ENCODE measurements at regions not wholly inside any gene's neighbourhood (a gene's known extent, or its start where the extent isn't known, plus 50 kb on each side); places are given as distances from the start of the nearest gene placed in this dataset.

- no peak overlapping the region for H2AFZ ChIP-seq (ENCODE audit: low read depth, low read length)
- H3K9me2 ChIP-seq (ENCODE audit: insufficient read depth, low read length) = no peaks in the 10 kb centered on the region
- no peaks in the 10 kb centered on the region for H3F3A ChIP-seq (ENCODE audit: insufficient read depth, low read length, poor library complexity, severe bottlenecking)
- no peak overlapping the region for H3K27ac ChIP-seq (ENCODE audit: low read length)
- no peaks in the 10 kb centered on the region for H3K36me3 ChIP-seq (ENCODE audit: insufficient read depth, low read length)
- TF ChIP-seq CTCF (IDR thresholded peaks at IDR 0.05; ENCODE audit: poor library complexity, severe bottlenecking) (no peak), TAF1 (IDR thresholded peaks at IDR 0.05; ENCODE audit: low read depth) (no peak), REST (IDR thresholded peaks at IDR 0.05; ENCODE audit: borderline replicate concordance) (no peak), EZH2 (IDR thresholded peaks at IDR 0.05; ENCODE audit: borderline replicate concordance, insufficient read depth, low read length, poor library complexity, severe bottlenecking) (no peak), POLR2AphosphoS5 (IDR thresholded peaks at IDR 0.05) (no peak), EP300 (conservative IDR thresholded peaks at IDR 0.05; ENCODE audit: poor library complexity, severe bottlenecking) (no peak), RAD21 (conservative IDR thresholded peaks at IDR 0.05) (no peak), SMC3 (conservative IDR thresholded peaks at IDR 0.05; ENCODE audit: poor library complexity) (no peak), MXI1 (conservative IDR thresholded peaks at IDR 0.05; ENCODE audit: poor library complexity, severe bottlenecking) (no peak)
- no peak overlapping the region for H3K4me2 ChIP-seq (ENCODE audit: low read length)
- H4K20me1 ChIP-seq (ENCODE audit: insufficient read depth) = no peaks in the 10 kb centered on the region
- H3K79me2 ChIP-seq (replicated peaks; ENCODE audit: insufficient read depth, low read length) = no peaks in the 10 kb centered on the region
- H3K4me3 ChIP-seq (ENCODE audit: low read length) = no peak overlapping the region
- H3K27me3 ChIP-seq (ENCODE audit: insufficient read depth, low read depth, low read length) = no peaks in the 10 kb centered on the region
- no peaks in the 10 kb centered on the region for H3K9me3 ChIP-seq (ENCODE audit: low read length)
- no peak overlapping the region for H3K9ac ChIP-seq (ENCODE audit: low read length)
These were observed 592.5 kb upstream of the GOLIM4 start for GRCh38 chr3:168688267-168688666.

- H3K4me3 ChIP-seq (ENCODE audit: low read length) = no peak overlapping the region
- H3K9me3 ChIP-seq (ENCODE audit: low read length) = no peaks in the 10 kb centered on the region
- H3K36me3 ChIP-seq (ENCODE audit: insufficient read depth, low read length) = no peaks in the 10 kb centered on the region
- H2AFZ ChIP-seq (ENCODE audit: low read depth, low read length) = no peak overlapping the region
- H4K20me1 ChIP-seq (ENCODE audit: insufficient read depth) = no peaks in the 10 kb centered on the region
- H3K79me2 ChIP-seq (replicated peaks; ENCODE audit: insufficient read depth, low read length) = no peaks in the 10 kb centered on the region
- TF ChIP-seq EZH2 (IDR thresholded peaks at IDR 0.05; ENCODE audit: borderline replicate concordance, insufficient read depth, low read length, poor library complexity, severe bottlenecking) (no peak), CTCF (IDR thresholded peaks at IDR 0.05; ENCODE audit: poor library complexity, severe bottlenecking) (no peak), EP300 (conservative IDR thresholded peaks at IDR 0.05; ENCODE audit: poor library complexity, severe bottlenecking) (no peak), TAF1 (IDR thresholded peaks at IDR 0.05; ENCODE audit: low read depth) (no peak), REST (IDR thresholded peaks at IDR 0.05; ENCODE audit: borderline replicate concordance) (no peak), RAD21 (conservative IDR thresholded peaks at IDR 0.05) (no peak), MXI1 (conservative IDR thresholded peaks at IDR 0.05; ENCODE audit: poor library complexity, severe bottlenecking) (no peak), SMC3 (conservative IDR thresholded peaks at IDR 0.05; ENCODE audit: poor library complexity) (no peak), POLR2AphosphoS5 (IDR thresholded peaks at IDR 0.05) (no peak)
- H3K27me3 ChIP-seq (ENCODE audit: insufficient read depth, low read depth, low read length) = no peaks in the 10 kb centered on the region
- no peaks in the 10 kb centered on the region for H3F3A ChIP-seq (ENCODE audit: insufficient read depth, low read length, poor library complexity, severe bottlenecking)
- H3K9me2 ChIP-seq (ENCODE audit: insufficient read depth, low read length) = no peaks in the 10 kb centered on the region
- no peak overlapping the region for H3K9ac ChIP-seq (ENCODE audit: low read length)
- no peak overlapping the region for H3K27ac ChIP-seq (ENCODE audit: low read length)
- no peak overlapping the region for H3K4me2 ChIP-seq (ENCODE audit: low read length)
These were observed 588.8 kb upstream of the GOLIM4 start for GRCh38 chr3:168684519-168684918.
